Uterus (tissue), 2 donors: ENCODE measurements at regions not wholly inside any gene's neighbourhood (a gene's known extent, or its start where the extent isn't known, plus 50 kb on each side); places are given as distances from the start of the nearest gene placed in this dataset.

Source experiments
- POLR2A ChIP-seq, 2 donors: fragments of 450-650 bp; IDR thresholded peaks; one replicate each; pipeline ENCODE4 v1.6.1; 2016; ENCODE audit warnings: antibody characterized with exemption in 2 of 2, mild to moderate bottlenecking in 1 of 2, moderate library complexity in 1 of 2
- TF ChIP-seq, protein P1 (sequence below), 4 experiments: fragments of 200-600 bp in 2 of 4; fragments of 450-650 bp in 2 of 4; sonication (generic) in 2 of 4; IDR thresholded peaks; one replicate each; pipeline ENCODE4 v1.5.1; 2016 to 2019; ENCODE audit warnings: antibody characterized with exemption in 4 of 4, mild to moderate bottlenecking in 2 of 4, moderate library complexity in 1 of 4

DNA sequence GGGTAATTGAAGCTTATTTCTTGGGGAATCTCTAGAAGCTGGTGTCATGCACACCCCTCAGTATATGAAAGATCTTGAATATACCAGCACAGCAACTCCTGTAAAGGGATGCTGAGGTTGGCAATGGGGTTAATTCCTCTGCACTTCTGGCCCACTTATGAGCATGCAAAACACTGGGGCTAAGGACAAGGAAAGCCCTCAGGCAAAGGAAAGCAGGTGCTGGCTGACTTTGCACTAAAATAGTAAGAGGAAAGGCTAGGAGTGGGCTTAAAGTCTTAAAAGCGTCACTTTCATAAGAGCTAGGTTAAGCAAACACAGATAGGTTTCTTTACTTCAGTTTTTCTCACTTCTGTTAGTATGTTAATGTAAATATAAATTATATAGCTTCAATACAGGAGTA is 572.6 kb upstream of the LUZP2 start:
- TF ChIP-seq, protein P1, sequence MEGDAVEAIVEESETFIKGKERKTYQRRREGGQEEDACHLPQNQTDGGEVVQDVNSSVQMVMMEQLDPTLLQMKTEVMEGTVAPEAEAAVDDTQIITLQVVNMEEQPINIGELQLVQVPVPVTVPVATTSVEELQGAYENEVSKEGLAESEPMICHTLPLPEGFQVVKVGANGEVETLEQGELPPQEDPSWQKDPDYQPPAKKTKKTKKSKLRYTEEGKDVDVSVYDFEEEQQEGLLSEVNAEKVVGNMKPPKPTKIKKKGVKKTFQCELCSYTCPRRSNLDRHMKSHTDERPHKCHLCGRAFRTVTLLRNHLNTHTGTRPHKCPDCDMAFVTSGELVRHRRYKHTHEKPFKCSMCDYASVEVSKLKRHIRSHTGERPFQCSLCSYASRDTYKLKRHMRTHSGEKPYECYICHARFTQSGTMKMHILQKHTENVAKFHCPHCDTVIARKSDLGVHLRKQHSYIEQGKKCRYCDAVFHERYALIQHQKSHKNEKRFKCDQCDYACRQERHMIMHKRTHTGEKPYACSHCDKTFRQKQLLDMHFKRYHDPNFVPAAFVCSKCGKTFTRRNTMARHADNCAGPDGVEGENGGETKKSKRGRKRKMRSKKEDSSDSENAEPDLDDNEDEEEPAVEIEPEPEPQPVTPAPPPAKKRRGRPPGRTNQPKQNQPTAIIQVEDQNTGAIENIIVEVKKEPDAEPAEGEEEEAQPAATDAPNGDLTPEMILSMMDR (IDR thresholded peaks at IDR 0.05), result no peak
- TF ChIP-seq POLR2A (IDR thresholded peaks at IDR 0.05), result no peak
